ENCODE measurements at regions not wholly inside any gene's neighbourhood (a gene's known extent, or its start where the extent isn't known, plus 50 kb on each side); places are given as distances from the start of the nearest gene placed in this dataset.

DNA sequence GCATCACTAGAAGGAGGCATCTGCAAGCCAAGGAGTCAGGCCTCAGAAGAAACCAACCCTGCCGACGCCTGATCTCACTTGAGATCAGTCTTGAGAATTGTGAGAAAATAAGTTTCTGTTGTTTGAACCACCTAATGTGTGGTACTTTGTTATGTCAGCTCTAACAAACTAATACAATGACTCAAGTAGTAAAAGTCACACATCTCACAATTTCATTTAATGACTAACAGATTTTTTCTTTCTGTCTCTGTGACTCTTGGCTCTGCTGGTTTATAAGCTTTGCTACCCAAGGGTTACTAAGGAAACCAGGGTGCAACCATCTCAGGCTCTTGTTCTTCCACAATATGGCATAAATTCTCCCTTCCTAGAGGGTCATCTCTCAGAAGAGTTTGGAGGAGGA is 315.8 kb upstream of the GRAMD2B start (continued):
- TF ChIP-seq, protein P1, sequence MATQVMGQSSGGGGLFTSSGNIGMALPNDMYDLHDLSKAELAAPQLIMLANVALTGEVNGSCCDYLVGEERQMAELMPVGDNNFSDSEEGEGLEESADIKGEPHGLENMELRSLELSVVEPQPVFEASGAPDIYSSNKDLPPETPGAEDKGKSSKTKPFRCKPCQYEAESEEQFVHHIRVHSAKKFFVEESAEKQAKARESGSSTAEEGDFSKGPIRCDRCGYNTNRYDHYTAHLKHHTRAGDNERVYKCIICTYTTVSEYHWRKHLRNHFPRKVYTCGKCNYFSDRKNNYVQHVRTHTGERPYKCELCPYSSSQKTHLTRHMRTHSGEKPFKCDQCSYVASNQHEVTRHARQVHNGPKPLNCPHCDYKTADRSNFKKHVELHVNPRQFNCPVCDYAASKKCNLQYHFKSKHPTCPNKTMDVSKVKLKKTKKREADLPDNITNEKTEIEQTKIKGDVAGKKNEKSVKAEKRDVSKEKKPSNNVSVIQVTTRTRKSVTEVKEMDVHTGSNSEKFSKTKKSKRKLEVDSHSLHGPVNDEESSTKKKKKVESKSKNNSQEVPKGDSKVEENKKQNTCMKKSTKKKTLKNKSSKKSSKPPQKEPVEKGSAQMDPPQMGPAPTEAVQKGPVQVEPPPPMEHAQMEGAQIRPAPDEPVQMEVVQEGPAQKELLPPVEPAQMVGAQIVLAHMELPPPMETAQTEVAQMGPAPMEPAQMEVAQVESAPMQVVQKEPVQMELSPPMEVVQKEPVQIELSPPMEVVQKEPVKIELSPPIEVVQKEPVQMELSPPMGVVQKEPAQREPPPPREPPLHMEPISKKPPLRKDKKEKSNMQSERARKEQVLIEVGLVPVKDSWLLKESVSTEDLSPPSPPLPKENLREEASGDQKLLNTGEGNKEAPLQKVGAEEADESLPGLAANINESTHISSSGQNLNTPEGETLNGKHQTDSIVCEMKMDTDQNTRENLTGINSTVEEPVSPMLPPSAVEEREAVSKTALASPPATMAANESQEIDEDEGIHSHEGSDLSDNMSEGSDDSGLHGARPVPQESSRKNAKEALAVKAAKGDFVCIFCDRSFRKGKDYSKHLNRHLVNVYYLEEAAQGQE (IDR thresholded peaks at IDR 0.05; ENCODE audit: low read depth, low read length) = no peak
- TF ChIP-seq TCF7 (IDR thresholded peaks at IDR 0.05; ENCODE audit: borderline replicate concordance) (no peak), USF1 (IDR thresholded peaks at IDR 0.05; ENCODE audit: borderline replicate concordance, extremely low read length, insufficient read depth, low read depth, low read length) (no peak), ASH2L (IDR thresholded peaks at IDR 0.05; ENCODE audit: borderline replicate concordance, low read depth) (no peak)

DNA sequence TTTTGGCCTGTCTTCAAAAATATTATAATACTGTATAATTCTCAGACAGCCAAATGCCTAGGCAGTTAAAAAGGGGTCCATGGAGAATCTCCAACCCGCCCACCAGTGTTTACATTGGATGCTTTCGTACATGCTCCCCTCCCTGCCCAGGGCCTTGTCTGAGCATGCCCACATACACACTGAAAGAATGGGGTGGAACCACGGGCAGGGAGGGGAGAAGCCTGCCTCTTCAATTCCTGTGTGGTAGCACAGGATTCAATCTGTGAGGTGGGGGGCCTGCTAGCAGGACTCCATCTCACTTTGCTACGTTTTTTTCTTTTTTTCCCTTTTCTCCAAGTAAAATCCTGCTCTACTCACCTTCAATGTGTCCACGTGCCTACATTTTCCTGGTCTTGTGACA is 314.7 kb upstream of the GRAMD2B start:
- Histone ChIP-seq H3K79me2 (ENCODE audit: control insufficient read depth, insufficient read depth, low read length) (no peaks in the 10 kb centered on the region), H3K9ac (ENCODE audit: control insufficient read depth, insufficient read depth, low read length) (no peak overlapping the region), H3K4me2 (ENCODE audit: control insufficient read depth, insufficient read depth) (no peak overlapping the region), H3K9me3 (replicated peaks; ENCODE audit: control insufficient read depth, insufficient read depth, low read length) (no peaks in the 10 kb centered on the region), H3K36me3 (ENCODE audit: control insufficient read depth in 2 of 2, insufficient read depth in 2 of 2, low read length in 1 of 2) (no peaks in the 10 kb centered on the region), H3K4me3 (no peak overlapping the region), H4K20me1 (ENCODE audit: control insufficient read depth, insufficient read depth) (no peaks in the 10 kb centered on the region), H3K4me1 (ENCODE audit: control insufficient read depth, insufficient read depth, low read length) (no peaks in the 10 kb centered on the region), H2AFZ (ENCODE audit: control insufficient read depth, low read depth, low read length) (no peak overlapping the region), H3K27me3 (replicated peaks in 1 of 2; ENCODE audit: control insufficient read depth in 2 of 2, insufficient read depth in 2 of 2, low read length in 1 of 2) (no peaks in the 10 kb centered on the region; a peak in 1 of 4 replicates), H3K27ac (ENCODE audit: control insufficient read depth, insufficient read depth) (no peak overlapping the region)
- intact Hi-C loops (cut with micrococcal nuclease; ENCODE audit: unreplicated experiment) (no loop called here), in situ Hi-C loops (cut with MboI) (no loop called here)
- TF ChIP-seq TBL1XR1 (IDR thresholded peaks at IDR 0.05; ENCODE audit: low read depth, low read length) (no peak), RB1 (IDR thresholded peaks at IDR 0.05; ENCODE audit: borderline replicate concordance) (no peak)
- SMC1A ChIA-PET (ENCODE audit: uncharacterized antibody, unreplicated experiment) = no interaction called here
- CTCF ChIA-PET = no interaction called here
- WGBS (ENCODE audit: insufficient coverage, insufficient replicate concordance, low lambda C conversion rate, missing lambda C conversion rate) = 3% methylated on average over 5 of the region's 5 CpGs
- DNase-seq (ENCODE audit: low read depth, low spot score) (no peak), FAIRE-seq (no peak), ATAC-seq (no peak)
- BruUV-seq (replicated peaks) = no TSS peak
- RAD21 ChIA-PET (ENCODE audit: unreplicated experiment) = no interaction called here
- POLR2A ChIA-PET = no interaction called here

Data from GM12878 (cell line).